Hepatocyte (in vitro differentiated cells): ENCODE measurements at regions not wholly inside any gene's neighbourhood (a gene's known extent, or its start where the extent isn't known, plus 50 kb on each side); places are given as distances from the start of the nearest gene placed in this dataset.

ENCODE experiments used
- CTCF ChIP-seq: fragments of 200-600 bp; sonication (generic); IDR thresholded peaks from 2 replicates; pipeline ENCODE4 v1.5.1; 2016; ENCODE audit warnings: antibody characterized with exemption, mild to moderate bottlenecking; ENCODE audit not compliant: poor library complexity
- EZH2 ChIP-seq: fragments of 200-600 bp; sonication (generic); IDR thresholded peaks from 2 replicates; pipeline ENCODE4 v1.6.1; 2016; ENCODE audit warnings: antibody characterized with exemption, mild to moderate bottlenecking, borderline replicate concordance

GRCh38 chr1:82640352-82640751 is 839.6 kb downstream of the ADGRL2 start:
- TF ChIP-seq CTCF (no peak), EZH2 (no peak)
